ENCODE measurements at regions not wholly inside any gene's neighbourhood (a gene's known extent, or its start where the extent isn't known, plus 50 kb on each side); places are given as distances from the start of the nearest gene placed in this dataset.

DNA sequence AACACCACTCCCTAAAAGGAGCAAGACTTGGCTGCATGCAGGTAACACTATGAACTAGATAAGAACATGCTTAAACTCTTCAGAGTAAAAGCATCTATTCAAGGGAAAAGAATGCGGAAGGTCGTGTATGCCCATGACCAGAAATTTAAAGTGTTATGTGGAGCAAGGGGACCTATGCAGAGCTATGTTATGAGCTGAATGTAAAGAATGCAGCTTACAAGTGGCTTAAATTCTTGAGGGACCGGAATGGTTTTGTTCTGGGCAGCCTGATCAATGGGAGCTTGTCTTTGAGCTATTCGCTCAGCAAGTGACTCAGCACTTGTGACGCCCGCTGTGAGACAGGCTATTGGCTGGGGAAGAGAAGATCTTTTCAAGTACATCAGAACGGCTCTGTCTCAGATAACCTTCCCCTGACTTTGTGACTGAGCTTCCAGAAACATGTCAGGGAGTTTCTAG lies 367.5 kb upstream of the THBS1 start:
- H3K4me3 ChIP-seq (ENCODE audit: low read depth, low read length), result no peak overlapping the region

DNA sequence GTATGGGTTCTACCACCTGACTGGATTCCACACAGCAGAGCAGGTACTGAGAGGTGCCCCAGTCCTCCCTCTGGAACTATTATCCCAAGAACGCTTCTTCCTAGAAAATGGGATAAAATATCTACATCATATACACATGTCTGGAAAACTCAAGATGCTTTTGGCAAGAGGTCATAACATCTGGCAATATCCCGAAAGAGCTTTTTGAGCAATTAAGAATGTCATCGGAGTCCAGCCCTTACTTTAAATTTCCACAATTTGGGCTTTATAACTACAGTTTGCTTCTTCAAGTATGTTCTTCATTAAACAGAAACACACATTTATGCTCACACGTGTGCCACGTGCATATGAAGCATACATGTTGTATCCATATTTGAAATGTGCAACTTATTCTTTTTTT lies 365.9 kb upstream of the THBS1 start:
- no peak overlapping the region for H3K4me3 ChIP-seq (ENCODE audit: low read depth, low read length)
- DNase-seq (ENCODE audit: low read depth), result no peak
- TF ChIP-seq, protein P1, sequence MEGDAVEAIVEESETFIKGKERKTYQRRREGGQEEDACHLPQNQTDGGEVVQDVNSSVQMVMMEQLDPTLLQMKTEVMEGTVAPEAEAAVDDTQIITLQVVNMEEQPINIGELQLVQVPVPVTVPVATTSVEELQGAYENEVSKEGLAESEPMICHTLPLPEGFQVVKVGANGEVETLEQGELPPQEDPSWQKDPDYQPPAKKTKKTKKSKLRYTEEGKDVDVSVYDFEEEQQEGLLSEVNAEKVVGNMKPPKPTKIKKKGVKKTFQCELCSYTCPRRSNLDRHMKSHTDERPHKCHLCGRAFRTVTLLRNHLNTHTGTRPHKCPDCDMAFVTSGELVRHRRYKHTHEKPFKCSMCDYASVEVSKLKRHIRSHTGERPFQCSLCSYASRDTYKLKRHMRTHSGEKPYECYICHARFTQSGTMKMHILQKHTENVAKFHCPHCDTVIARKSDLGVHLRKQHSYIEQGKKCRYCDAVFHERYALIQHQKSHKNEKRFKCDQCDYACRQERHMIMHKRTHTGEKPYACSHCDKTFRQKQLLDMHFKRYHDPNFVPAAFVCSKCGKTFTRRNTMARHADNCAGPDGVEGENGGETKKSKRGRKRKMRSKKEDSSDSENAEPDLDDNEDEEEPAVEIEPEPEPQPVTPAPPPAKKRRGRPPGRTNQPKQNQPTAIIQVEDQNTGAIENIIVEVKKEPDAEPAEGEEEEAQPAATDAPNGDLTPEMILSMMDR (IDR thresholded peaks at IDR 0.05; ENCODE audit: insufficient read depth, low read depth, low read length, missing control alignments), result no peak

More for the DNA sequence above, 367.5 kb upstream of the THBS1 start:
- DNase-seq (ENCODE audit: low read depth), result no peak
- TF ChIP-seq, protein P1 (IDR thresholded peaks at IDR 0.05; ENCODE audit: insufficient read depth, low read depth, low read length, missing control alignments), result no peak

DNA sequence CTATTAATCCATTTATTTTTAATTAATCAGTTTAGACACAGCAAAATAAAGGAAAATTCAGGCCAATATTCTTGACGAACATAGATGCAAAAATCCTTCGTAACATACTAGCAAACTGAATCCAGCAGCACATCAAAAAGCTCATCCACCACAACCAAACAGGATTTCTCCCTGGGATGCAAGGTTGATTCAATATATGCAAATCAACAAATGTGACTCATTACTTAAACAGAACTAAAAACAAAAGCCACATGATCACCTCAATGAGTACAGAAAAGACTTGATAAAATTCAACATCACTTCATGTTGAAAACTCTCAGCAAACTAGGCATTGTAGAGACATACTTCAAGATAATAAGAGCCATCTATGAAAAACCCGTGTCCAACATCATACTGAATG lies 364.1 kb upstream of the THBS1 start:
- DNase-seq (ENCODE audit: low read depth), result no peak
- TF ChIP-seq, protein P1 (IDR thresholded peaks at IDR 0.05; ENCODE audit: insufficient read depth, low read depth, low read length, missing control alignments), result no peak
- H3K4me3 ChIP-seq (ENCODE audit: low read depth, low read length), result no peak overlapping the region

DNA sequence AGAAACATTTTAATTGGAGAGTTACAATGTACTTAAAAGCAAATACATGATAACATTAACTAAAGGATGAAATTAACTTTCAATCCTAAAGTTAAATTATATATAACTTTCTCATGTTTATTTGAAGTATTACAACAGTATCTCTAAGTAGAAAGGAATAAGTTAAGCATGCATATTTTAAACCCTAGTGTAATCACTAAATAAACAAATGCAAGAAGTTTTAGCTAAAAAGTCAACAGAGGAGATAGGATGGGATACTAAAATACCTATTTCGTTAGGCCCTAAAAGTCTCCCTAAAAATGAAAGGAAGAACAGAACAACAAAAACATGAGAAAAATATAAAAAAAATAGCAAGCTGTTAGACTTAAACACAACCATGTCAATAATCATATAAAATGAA lies 361.3 kb upstream of the THBS1 start:
- no peak overlapping the region for H3K4me3 ChIP-seq (ENCODE audit: low read depth, low read length)
- no peak for DNase-seq (ENCODE audit: low read depth)
- TF ChIP-seq, protein P1 (IDR thresholded peaks at IDR 0.05; ENCODE audit: insufficient read depth, low read depth, low read length, missing control alignments), result no peak

DNA sequence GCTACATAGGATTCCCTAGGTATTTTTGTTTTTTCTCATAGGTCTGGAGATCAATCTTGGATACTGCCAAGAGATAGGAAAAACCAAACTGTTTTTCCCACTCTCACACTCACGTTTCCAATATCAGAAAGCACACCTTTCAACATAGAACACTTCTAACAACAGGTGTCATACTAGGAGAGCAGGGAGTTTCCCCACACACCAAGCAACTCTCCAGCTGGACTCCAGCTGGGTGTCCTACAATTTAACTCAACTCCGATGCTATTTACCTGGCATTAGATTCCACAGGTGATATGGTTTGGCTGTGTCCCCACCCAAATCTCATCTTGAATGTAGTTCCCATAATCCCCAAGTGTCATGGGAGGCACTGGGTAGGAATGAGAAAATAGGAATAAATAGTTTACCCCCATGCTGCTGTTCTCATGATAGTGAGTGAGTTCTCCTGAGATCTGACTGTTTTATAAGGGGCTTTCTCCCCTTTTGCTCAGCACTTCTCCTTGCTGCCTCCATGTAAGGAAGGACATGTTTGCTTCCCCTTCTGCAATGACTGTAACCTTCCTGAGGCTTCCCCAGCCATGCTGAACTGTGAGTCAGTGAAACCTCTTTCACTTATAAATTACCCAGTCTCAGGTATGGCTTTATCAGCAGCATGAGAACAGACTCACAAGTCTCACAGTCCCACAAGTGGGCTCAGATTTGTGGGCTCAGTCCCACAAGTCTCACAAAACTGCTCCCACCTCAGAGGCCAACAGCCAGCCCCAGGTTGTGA lies 354.5 kb upstream of the THBS1 start:
- no peak overlapping the region for H3K4me3 ChIP-seq (ENCODE audit: low read depth, low read length)
- DNase-seq (ENCODE audit: low read depth), result no peak
- TF ChIP-seq, protein P1 (IDR thresholded peaks at IDR 0.05; ENCODE audit: insufficient read depth, low read depth, low read length, missing control alignments), result no peak

DNA sequence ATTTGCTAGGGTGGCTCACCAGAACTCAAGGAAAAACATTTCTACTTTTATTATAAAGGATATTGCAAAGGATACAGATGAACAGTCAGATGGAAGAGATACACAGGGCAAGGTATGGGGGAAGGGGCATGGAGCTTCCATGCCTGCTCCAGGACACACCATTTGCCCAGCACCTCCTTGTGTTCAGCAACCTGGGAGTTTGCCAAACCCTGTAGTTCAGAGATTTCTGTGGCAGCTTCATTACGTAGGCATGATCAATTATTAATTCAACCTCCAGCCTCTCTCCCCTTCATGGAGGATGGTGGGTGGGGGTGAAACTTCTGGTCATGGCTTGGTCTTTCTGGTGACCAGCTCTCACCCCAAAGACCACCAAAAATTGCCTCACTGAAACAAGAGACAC lies 353.9 kb upstream of the THBS1 start:
- no peak for DNase-seq (ENCODE audit: low read depth)
- H3K4me3 ChIP-seq (ENCODE audit: low read depth, low read length), result no peak overlapping the region
- TF ChIP-seq, protein P1 (IDR thresholded peaks at IDR 0.05; ENCODE audit: insufficient read depth, low read depth, low read length, missing control alignments), result no peak

DNA sequence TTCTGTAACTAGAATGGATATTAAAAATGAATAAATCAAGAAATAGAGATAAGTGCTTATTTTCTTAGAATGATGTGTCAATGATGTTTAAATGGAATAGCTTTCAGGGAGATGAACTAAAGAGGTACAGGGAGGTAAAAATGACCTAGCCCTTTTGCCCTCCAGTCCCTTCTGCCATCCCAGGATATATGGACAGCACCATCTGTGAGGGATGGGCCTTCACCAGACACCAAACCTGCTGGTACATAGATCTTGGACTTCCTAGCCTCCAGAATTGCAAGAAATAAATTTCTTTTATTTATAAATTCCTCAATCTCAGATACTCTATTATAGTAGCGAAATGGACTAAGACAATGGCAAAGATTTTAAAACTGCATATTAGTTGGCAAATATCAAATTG lies 352.0 kb upstream of the THBS1 start:
- TF ChIP-seq, protein P1 (IDR thresholded peaks at IDR 0.05; ENCODE audit: insufficient read depth, low read depth, low read length, missing control alignments), result no peak
- H3K4me3 ChIP-seq (ENCODE audit: low read depth, low read length), result no peak overlapping the region
- no peak for DNase-seq (ENCODE audit: low read depth)

Data from GM12865 (cell line).